WTC11 (cell line): ENCODE measurements at regions not wholly inside any gene's neighbourhood (a gene's known extent, or its start where the extent isn't known, plus 50 kb on each side); places are given as distances from the start of the nearest gene placed in this dataset.

ENCODE experiments used
- ATAC-seq: fragments of 200-7000 bp; cut with Tn5 transposase; 2 replicates; pipeline ENCODE4 v1.10.0; 2021; ENCODE audit warnings: mild to moderate bottlenecking, moderate library complexity
- CTCF ChIA-PET: fragments of 300-600 bp; sonication (Branson Sonifier 250); formaldehyde crosslinking; loops from one replicate; lab custom pipeline; 2021; ENCODE audit warnings: antibody characterized with exemption; lab: Charles Lee
- POLR2A ChIA-PET: fragments of 350-600 bp; sonication (Branson Sonifier 250); formaldehyde crosslinking; loops from one replicate; lab custom pipeline; 2021; ENCODE audit warnings: antibody characterized with exemption; lab: Charles Lee
- DNase-seq: peaks from one replicate; pipeline ENCODE4 v3.0.0; 2021; ENCODE audit warnings: low spot score
- H3K27ac Mint-ChIP-seq: 2 replicates; pipeline ENCODE4 v1.8.0; 2021; ENCODE audit warnings: mixed read lengths
- H3K27me3 Mint-ChIP-seq: 2 replicates; pipeline ENCODE4 v1.8.0; 2021; ENCODE audit warnings: low read depth, mild to moderate bottlenecking, moderate library complexity, mixed read lengths
- H3K36me3 Mint-ChIP-seq: 2 replicates; pipeline ENCODE4 v1.8.0; 2021; ENCODE audit warnings: mixed read lengths
- H3K4me1 Mint-ChIP-seq: 2 replicates; pipeline ENCODE4 v1.8.0; 2022; ENCODE audit warnings: mixed read lengths
- H3K4me3 Mint-ChIP-seq: 2 replicates; pipeline ENCODE4 v1.8.0; 2021; ENCODE audit warnings: mild to moderate bottlenecking, moderate library complexity, mixed read lengths
- H3K9me3 Mint-ChIP-seq: 2 replicates; pipeline ENCODE4 v1.8.0; 2021; ENCODE audit warnings: mixed read lengths
- ETV6 ChIP-seq: sonication (generic); formaldehyde crosslinking; IDR thresholded peaks from 2 replicates; pipeline ENCODE4 v1.8.1; 2022; ENCODE audit warnings: mild to moderate bottlenecking, missing genetic modification reagents
- GABPB1 ChIP-seq: sonication (generic); formaldehyde crosslinking; IDR thresholded peaks from 2 replicates; pipeline ENCODE4 v1.8.1; 2023; ENCODE audit warnings: mild to moderate bottlenecking, missing genetic modification reagents
- KAT7 ChIP-seq: sonication (generic); formaldehyde crosslinking; IDR thresholded peaks from 2 replicates; pipeline ENCODE4 v1.8.1; 2023; ENCODE audit warnings: missing genetic modification reagents, mild to moderate bottlenecking, borderline replicate concordance
- NFATC4 ChIP-seq: fragments of 250-450 bp; sonication (Bioruptor Pico); IDR thresholded peaks from 2 replicates; pipeline ENCODE4 v1.9.0; 2021; ENCODE audit warnings: mild to moderate bottlenecking
- PRDM15 ChIP-seq: sonication (generic); formaldehyde crosslinking; IDR thresholded peaks from 2 replicates; pipeline ENCODE4 v1.8.0; 2022; ENCODE audit warnings: missing genetic modification reagents
- PRRX2 ChIP-seq: fragments of 250-450 bp; sonication (Bioruptor Pico); IDR thresholded peaks from 2 replicates; pipeline ENCODE4 v1.8.0; 2021; ENCODE audit warnings: mild to moderate bottlenecking
- ZNF671 ChIP-seq: fragments of 250-450 bp; sonication (Bioruptor Pico); IDR thresholded peaks from 2 replicates; pipeline ENCODE4 v1.8.0; 2021; ENCODE audit warnings: mild to moderate bottlenecking
- TF ChIP-seq, protein P1 (sequence below): fragments of 250-450 bp; sonication (Bioruptor Pico); IDR thresholded peaks from 2 replicates; pipeline ENCODE4 v2.1.2; 2022; ENCODE audit warnings: mild to moderate bottlenecking, moderate library complexity
- TF ChIP-seq, protein P2 (sequence below): sonication (generic); formaldehyde crosslinking; conservative IDR thresholded peaks from 2 replicates; pipeline ENCODE4 v1.8.1; 2022; ENCODE audit warnings: mild to moderate bottlenecking, missing genetic modification reagents
- TF ChIP-seq, protein P3 (sequence below): sonication (generic); formaldehyde crosslinking; IDR thresholded peaks from 2 replicates; pipeline ENCODE4 v1.8.1; 2022; ENCODE audit warnings: mild to moderate bottlenecking, missing genetic modification reagents, moderate library complexity, borderline replicate concordance
- TF ChIP-seq, protein P4 (sequence below): sonication (generic); formaldehyde crosslinking; IDR thresholded peaks from 2 replicates; pipeline ENCODE4 v1.8.0; 2023; ENCODE audit warnings: missing genetic modification reagents, mild to moderate bottlenecking, borderline replicate concordance
- TF ChIP-seq, protein P5 (sequence below): sonication (generic); formaldehyde crosslinking; IDR thresholded peaks from 2 replicates; pipeline ENCODE4 v1.8.1; 2023; ENCODE audit warnings: mild to moderate bottlenecking, missing genetic modification reagents, borderline replicate concordance
- TF ChIP-seq, protein P6 (sequence below): sonication (generic); formaldehyde crosslinking; IDR thresholded peaks from 2 replicates; pipeline ENCODE4 v1.8.1; 2022; ENCODE audit warnings: low read depth, missing genetic modification reagents, borderline replicate concordance

DNA sequence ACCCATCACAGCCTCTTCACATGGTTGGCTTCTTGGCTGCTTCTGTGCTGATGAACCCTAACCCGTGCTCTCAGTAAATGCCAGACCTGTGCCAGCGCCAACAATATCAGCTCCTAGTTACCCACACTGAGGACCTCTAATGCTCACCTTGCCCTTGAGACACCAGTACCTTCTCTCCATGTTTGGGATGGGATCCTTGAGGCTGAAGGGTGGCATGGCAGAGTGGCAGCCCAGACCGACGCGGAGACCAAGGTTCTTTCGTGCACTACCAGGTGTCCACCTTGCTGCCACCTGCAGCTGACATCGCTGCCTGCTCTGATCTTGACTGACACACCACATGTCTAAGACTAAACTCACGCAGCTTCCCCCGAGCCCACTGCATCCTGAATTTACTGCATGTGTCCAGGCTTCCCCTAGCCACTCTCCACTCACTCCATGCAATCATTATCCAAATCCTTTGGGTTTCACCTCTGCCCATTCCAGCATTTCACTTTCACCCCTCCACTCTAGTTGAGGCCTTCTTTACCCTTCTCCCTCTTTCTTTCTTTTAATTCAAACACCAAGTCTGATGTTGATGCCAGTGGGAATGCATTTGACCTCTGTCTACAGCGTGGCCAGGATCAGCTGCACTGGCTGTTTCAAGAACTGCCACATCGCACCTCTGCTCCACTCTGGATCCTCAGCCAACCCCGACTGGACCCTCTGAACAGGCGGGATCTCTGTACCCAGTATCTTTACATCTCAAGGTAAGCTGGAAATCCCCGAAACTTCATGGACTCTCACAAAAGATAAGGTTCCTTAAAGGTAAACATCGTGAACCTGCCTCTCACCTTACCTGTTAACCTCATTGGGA lies 294.9 kb downstream of the GLRX3 start:
- no peak for DNase-seq
- Mint-ChIP-seq H3K9me3 (peaks cover 90% of the 10 kb centered on the region), H3K4me1 (no peaks in the 10 kb centered on the region), H3K36me3 (peaks cover 90% of the 10 kb centered on the region), H3K27ac (no peak overlapping the region), H3K4me3 (no peak overlapping the region), H3K27me3 (peaks cover 21% of the 10 kb centered on the region)
- CTCF ChIA-PET = no interaction called here
- no peak for ATAC-seq
- no peak for TF ChIP-seq GABPB1 (CRISPR knock-in tag)
- POLR2A ChIA-PET = no interaction called here

- H3K36me3 Mint-ChIP-seq = peaks cover 91% of the 10 kb centered on the region
- no peak overlapping the region for H3K4me3 Mint-ChIP-seq
- no peaks in the 10 kb centered on the region for H3K4me1 Mint-ChIP-seq
- TF ChIP-seq, protein P1, sequence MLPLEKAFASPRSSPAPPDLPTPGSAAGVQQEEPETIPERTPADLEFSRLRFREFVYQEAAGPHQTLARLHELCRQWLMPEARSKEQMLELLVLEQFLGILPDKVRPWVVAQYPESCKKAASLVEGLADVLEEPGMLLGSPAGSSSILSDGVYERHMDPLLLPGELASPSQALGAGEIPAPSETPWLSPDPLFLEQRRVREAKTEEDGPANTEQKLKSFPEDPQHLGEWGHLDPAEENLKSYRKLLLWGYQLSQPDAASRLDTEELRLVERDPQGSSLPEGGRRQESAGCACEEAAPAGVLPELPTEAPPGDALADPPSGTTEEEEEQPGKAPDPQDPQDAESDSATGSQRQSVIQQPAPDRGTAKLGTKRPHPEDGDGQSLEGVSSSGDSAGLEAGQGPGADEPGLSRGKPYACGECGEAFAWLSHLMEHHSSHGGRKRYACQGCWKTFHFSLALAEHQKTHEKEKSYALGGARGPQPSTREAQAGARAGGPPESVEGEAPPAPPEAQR (CRISPR knock-in tag) = no peak
- TF ChIP-seq NFATC4 = no peak
- TF ChIP-seq, protein P2, sequence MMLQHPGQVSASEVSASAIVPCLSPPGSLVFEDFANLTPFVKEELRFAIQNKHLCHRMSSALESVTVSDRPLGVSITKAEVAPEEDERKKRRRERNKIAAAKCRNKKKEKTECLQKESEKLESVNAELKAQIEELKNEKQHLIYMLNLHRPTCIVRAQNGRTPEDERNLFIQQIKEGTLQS (CRISPR knock-in tag) = no peak
- no peak for TF ChIP-seq ZNF671 (CRISPR knock-in tag)
- TF ChIP-seq, all 79 proteins: peak for 0
- CTCF ChIA-PET = no interaction called here
- Mint-ChIP-seq H3K27ac (no peak overlapping the region), H3K27me3 (peaks cover 24% of the 10 kb centered on the region), H3K9me3 (peaks cover 90% of the 10 kb centered on the region)
- DNase-seq (no peak), ATAC-seq (no peak)
- POLR2A ChIA-PET = no interaction called here
Observed at GRCh38 chr10:130432271-130432670, 296.1 kb downstream of the GLRX3 start.

- H3K4me1 Mint-ChIP-seq = no peaks in the 10 kb centered on the region
- peaks cover 30% of the 10 kb centered on the region for H3K27me3 Mint-ChIP-seq
- H3K27ac Mint-ChIP-seq = no peak overlapping the region
- ChIA-PET POLR2A (no interaction called here), CTCF (no interaction called here)
- peaks cover 92% of the 10 kb centered on the region for H3K36me3 Mint-ChIP-seq
- no peak for DNase-seq
- no peak overlapping the region for H3K4me3 Mint-ChIP-seq
- peaks cover 91% of the 10 kb centered on the region for H3K9me3 Mint-ChIP-seq
- no peak for ATAC-seq
- TF ChIP-seq PRDM15 (no peak), GABPB1 (CRISPR knock-in tag) (no peak), PRRX2 (CRISPR knock-in tag) (no peak), KAT7 (CRISPR knock-in tag) (no peak), ETV6 (CRISPR knock-in tag) (no peak)
- TF ChIP-seq, protein P3, sequence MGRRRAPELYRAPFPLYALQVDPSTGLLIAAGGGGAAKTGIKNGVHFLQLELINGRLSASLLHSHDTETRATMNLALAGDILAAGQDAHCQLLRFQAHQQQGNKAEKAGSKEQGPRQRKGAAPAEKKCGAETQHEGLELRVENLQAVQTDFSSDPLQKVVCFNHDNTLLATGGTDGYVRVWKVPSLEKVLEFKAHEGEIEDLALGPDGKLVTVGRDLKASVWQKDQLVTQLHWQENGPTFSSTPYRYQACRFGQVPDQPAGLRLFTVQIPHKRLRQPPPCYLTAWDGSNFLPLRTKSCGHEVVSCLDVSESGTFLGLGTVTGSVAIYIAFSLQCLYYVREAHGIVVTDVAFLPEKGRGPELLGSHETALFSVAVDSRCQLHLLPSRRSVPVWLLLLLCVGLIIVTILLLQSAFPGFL = no peak
- TF ChIP-seq, protein P4, sequence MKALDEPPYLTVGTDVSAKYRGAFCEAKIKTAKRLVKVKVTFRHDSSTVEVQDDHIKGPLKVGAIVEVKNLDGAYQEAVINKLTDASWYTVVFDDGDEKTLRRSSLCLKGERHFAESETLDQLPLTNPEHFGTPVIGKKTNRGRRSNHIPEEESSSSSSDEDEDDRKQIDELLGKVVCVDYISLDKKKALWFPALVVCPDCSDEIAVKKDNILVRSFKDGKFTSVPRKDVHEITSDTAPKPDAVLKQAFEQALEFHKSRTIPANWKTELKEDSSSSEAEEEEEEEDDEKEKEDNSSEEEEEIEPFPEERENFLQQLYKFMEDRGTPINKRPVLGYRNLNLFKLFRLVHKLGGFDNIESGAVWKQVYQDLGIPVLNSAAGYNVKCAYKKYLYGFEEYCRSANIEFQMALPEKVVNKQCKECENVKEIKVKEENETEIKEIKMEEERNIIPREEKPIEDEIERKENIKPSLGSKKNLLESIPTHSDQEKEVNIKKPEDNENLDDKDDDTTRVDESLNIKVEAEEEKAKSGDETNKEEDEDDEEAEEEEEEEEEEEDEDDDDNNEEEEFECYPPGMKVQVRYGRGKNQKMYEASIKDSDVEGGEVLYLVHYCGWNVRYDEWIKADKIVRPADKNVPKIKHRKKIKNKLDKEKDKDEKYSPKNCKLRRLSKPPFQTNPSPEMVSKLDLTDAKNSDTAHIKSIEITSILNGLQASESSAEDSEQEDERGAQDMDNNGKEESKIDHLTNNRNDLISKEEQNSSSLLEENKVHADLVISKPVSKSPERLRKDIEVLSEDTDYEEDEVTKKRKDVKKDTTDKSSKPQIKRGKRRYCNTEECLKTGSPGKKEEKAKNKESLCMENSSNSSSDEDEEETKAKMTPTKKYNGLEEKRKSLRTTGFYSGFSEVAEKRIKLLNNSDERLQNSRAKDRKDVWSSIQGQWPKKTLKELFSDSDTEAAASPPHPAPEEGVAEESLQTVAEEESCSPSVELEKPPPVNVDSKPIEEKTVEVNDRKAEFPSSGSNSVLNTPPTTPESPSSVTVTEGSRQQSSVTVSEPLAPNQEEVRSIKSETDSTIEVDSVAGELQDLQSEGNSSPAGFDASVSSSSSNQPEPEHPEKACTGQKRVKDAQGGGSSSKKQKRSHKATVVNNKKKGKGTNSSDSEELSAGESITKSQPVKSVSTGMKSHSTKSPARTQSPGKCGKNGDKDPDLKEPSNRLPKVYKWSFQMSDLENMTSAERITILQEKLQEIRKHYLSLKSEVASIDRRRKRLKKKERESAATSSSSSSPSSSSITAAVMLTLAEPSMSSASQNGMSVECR (CRISPR knock-in tag) = no peak
- TF ChIP-seq, protein P5, sequence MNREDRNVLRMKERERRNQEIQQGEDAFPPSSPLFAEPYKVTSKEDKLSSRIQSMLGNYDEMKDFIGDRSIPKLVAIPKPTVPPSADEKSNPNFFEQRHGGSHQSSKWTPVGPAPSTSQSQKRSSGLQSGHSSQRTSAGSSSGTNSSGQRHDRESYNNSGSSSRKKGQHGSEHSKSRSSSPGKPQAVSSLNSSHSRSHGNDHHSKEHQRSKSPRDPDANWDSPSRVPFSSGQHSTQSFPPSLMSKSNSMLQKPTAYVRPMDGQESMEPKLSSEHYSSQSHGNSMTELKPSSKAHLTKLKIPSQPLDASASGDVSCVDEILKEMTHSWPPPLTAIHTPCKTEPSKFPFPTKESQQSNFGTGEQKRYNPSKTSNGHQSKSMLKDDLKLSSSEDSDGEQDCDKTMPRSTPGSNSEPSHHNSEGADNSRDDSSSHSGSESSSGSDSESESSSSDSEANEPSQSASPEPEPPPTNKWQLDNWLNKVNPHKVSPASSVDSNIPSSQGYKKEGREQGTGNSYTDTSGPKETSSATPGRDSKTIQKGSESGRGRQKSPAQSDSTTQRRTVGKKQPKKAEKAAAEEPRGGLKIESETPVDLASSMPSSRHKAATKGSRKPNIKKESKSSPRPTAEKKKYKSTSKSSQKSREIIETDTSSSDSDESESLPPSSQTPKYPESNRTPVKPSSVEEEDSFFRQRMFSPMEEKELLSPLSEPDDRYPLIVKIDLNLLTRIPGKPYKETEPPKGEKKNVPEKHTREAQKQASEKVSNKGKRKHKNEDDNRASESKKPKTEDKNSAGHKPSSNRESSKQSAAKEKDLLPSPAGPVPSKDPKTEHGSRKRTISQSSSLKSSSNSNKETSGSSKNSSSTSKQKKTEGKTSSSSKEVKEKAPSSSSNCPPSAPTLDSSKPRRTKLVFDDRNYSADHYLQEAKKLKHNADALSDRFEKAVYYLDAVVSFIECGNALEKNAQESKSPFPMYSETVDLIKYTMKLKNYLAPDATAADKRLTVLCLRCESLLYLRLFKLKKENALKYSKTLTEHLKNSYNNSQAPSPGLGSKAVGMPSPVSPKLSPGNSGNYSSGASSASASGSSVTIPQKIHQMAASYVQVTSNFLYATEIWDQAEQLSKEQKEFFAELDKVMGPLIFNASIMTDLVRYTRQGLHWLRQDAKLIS (CRISPR knock-in tag) = no peak
- TF ChIP-seq, protein P6, sequence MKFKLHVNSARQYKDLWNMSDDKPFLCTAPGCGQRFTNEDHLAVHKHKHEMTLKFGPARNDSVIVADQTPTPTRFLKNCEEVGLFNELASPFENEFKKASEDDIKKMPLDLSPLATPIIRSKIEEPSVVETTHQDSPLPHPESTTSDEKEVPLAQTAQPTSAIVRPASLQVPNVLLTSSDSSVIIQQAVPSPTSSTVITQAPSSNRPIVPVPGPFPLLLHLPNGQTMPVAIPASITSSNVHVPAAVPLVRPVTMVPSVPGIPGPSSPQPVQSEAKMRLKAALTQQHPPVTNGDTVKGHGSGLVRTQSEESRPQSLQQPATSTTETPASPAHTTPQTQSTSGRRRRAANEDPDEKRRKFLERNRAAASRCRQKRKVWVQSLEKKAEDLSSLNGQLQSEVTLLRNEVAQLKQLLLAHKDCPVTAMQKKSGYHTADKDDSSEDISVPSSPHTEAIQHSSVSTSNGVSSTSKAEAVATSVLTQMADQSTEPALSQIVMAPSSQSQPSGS (CRISPR knock-in tag) = no peak
Observed at GRCh38 chr10:130432850-130433249, 296.7 kb downstream of the GLRX3 start.
